Type B pancreatic cell (in vitro differentiated cells): ENCODE measurements at regions not wholly inside any gene's neighbourhood (a gene's known extent, or its start where the extent isn't known, plus 50 kb on each side); places are given as distances from the start of the nearest gene placed in this dataset.

ENCODE experiments used
- DNase-seq: peaks from one replicate; pipeline ENCODE4 v3.0.0; 2021; ENCODE audit warnings: mixed read lengths; ENCODE audit not compliant: unreplicated experiment; ENCODE audit errors: extremely low spot score
- H3K27ac Mint-ChIP-seq: 2 replicates; pipeline ENCODE4 v1.8.0; 2021; ENCODE audit warnings: mild to moderate bottlenecking, mixed read lengths
- H3K27me3 Mint-ChIP-seq: 2 replicates; pipeline ENCODE4 v1.8.0; 2021; ENCODE audit warnings: mixed read lengths
- H3K36me3 Mint-ChIP-seq: 2 replicates; pipeline ENCODE4 v1.8.0; 2021; ENCODE audit warnings: mixed read lengths
- H3K4me1 Mint-ChIP-seq: one replicate; pipeline ENCODE4 v1.8.0; 2021; ENCODE audit warnings: mixed read lengths; ENCODE audit not compliant: unreplicated experiment
- H3K4me3 Mint-ChIP-seq: 2 replicates; pipeline ENCODE4 v1.8.0; 2021; ENCODE audit warnings: mild to moderate bottlenecking, mixed read lengths
- H3K9me3 Mint-ChIP-seq: 2 replicates; pipeline ENCODE4 v1.8.0; 2021; ENCODE audit warnings: mixed read lengths
- TF ChIP-seq, protein P1 (sequence below): fragments of 200-600 bp; sonication (generic); conservative IDR thresholded peaks from 2 replicates; pipeline ENCODE4 v1.5.0; 2021; ENCODE audit warnings: antibody characterized with exemption, mild to moderate bottlenecking

DNA sequence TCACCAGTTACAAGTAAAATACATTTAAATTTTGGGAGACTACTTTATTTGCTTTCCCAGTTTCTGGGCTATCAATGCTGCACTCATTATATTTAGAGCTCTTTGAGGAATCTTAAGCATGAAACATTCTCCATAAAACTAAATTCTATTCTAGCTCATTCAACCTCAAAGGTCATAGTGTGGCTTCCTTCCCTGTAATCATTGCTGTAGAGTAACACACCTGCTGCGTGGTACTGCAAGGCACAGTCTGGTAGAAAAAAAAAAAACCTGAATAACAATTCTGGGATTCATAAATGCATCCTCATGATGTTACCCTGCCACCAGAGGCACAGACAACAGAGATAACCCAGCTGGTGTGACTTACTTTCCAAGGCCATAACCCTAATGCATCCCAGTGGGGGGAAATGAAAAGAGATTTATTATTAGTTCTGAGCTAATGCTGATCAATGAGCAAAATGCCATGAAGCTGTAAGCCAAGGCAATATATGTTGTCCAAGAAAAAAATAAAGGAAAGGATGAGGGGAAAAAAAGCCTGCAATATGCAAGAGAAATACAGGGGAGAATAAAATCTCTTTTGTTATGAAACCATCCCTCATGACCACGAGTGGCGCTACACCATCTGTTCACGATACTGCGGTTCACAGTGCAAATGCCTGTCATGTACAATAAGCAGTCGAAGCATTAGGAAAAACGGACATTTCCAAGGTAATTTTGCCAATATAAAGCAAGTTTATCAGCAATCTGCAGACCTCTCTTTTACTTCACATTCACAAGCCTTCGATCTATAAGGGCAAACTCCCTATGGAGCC lies 1481.6 kb upstream of the PIK3C3 start:
- DNase-seq: no peak
- Mint-ChIP-seq H3K27me3 (no peaks in the 10 kb centered on the region), H3K36me3 (no peaks in the 10 kb centered on the region), H3K4me3 (no peak overlapping the region), H3K9me3 (no peaks in the 10 kb centered on the region), H3K27ac (no peak overlapping the region), H3K4me1 (no peaks in the 10 kb centered on the region)
- TF ChIP-seq, protein P1, sequence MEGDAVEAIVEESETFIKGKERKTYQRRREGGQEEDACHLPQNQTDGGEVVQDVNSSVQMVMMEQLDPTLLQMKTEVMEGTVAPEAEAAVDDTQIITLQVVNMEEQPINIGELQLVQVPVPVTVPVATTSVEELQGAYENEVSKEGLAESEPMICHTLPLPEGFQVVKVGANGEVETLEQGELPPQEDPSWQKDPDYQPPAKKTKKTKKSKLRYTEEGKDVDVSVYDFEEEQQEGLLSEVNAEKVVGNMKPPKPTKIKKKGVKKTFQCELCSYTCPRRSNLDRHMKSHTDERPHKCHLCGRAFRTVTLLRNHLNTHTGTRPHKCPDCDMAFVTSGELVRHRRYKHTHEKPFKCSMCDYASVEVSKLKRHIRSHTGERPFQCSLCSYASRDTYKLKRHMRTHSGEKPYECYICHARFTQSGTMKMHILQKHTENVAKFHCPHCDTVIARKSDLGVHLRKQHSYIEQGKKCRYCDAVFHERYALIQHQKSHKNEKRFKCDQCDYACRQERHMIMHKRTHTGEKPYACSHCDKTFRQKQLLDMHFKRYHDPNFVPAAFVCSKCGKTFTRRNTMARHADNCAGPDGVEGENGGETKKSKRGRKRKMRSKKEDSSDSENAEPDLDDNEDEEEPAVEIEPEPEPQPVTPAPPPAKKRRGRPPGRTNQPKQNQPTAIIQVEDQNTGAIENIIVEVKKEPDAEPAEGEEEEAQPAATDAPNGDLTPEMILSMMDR: no peak

- DNase-seq: no peak
- Mint-ChIP-seq H3K27ac (no peak overlapping the region), H3K27me3 (no peaks in the 10 kb centered on the region), H3K4me1 (no peaks in the 10 kb centered on the region), H3K9me3 (no peaks in the 10 kb centered on the region), H3K36me3 (no peaks in the 10 kb centered on the region), H3K4me3 (no peak overlapping the region)
- TF ChIP-seq, protein P1: no peak
Measured at GRCh38 chr18:40470723-40471122, 1484.3 kb upstream of the PIK3C3 start.

- no peaks in the 10 kb centered on the region for H3K27me3 Mint-ChIP-seq
- H3K4me3 Mint-ChIP-seq: no peak overlapping the region
- no peaks in the 10 kb centered on the region for H3K36me3 Mint-ChIP-seq
- H3K27ac Mint-ChIP-seq: no peak overlapping the region
- TF ChIP-seq, protein P1: no peak
- no peaks in the 10 kb centered on the region for H3K4me1 Mint-ChIP-seq
- no peak for DNase-seq
- no peaks in the 10 kb centered on the region for H3K9me3 Mint-ChIP-seq
Measured at GRCh38 chr18:40469851-40470250, 1485.2 kb upstream of the PIK3C3 start.

DNA sequence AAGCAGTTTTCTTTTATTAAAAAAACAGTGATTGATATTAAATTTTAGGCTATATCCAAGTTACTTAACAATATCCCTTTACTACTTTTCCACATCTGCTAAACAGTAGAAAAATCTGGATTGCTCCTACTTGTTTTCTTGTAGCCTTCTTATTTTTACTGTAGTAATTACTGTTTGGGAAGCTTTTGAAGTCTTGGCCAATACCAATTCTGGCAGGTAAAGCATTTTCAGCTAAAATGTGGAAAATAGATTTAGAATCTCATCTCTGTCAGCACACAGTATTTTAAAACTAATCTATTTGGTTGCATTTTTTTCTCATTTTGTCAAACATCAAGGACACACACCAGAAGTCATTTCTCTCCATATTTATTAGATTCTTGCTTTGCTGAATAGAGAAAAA lies 1485.7 kb upstream of the PIK3C3 start:
- DNase-seq: no peak
- H3K27ac Mint-ChIP-seq: no peak overlapping the region
- no peaks in the 10 kb centered on the region for H3K36me3 Mint-ChIP-seq
- H3K4me3 Mint-ChIP-seq: no peak overlapping the region
- no peaks in the 10 kb centered on the region for H3K9me3 Mint-ChIP-seq
- TF ChIP-seq, protein P1: no peak
- H3K27me3 Mint-ChIP-seq: no peaks in the 10 kb centered on the region
- no peaks in the 10 kb centered on the region for H3K4me1 Mint-ChIP-seq

DNA sequence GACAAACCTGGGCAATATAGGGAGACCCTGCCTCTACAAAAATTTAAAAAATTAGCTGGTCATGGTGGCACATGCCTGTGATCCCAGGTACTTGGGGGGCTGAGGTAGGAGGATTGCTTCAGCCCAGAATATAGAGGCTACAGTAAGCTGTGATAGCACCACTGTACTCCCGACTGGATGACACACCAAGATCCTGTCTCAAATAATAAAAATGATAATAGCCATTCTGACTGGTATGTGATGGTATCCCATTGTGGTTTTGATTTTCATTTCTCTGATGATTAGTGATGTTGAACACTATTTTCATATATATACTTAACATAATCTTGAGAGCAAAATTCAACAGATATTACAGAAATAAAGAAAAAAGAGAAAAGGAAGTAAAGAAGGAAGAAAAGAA lies 1491.0 kb upstream of the PIK3C3 start:
- no peak for DNase-seq
- Mint-ChIP-seq H3K27me3 (no peaks in the 10 kb centered on the region), H3K9me3 (no peaks in the 10 kb centered on the region), H3K4me3 (no peak overlapping the region), H3K27ac (no peak overlapping the region), H3K36me3 (no peaks in the 10 kb centered on the region), H3K4me1 (no peaks in the 10 kb centered on the region)
- TF ChIP-seq, protein P1: no peak
